ENCODE measurements at regions not wholly inside any gene's neighbourhood (a gene's known extent, or its start where the extent isn't known, plus 50 kb on each side); places are given as distances from the start of the nearest gene placed in this dataset.

GRCh38 chr5:167987490-167988280 is 303.8 kb upstream of the WWC1 start:
- no peak for DNase-seq (ENCODE audit: low read depth)

DNA sequence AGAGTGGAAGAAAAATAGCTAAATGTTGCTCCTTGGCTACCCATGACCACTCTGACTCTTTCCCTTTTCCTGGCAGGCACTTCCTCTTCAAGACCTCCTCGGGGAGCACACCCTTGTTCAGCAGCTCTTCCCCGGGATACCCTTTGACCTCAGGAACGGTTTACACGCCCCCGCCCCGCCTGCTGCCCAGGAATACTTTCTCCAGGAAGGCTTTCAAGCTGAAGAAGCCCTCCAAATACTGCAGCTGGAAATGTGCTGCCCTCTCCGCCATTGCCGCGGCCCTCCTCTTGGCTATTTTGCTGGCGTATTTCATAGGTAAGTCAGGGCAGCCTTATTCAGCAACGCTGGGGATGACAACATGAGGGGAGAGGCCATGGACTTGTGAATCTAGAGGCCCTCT is 298.6 kb upstream of the WWC1 start:
- no peak for DNase-seq (ENCODE audit: low read depth)

GRCh38 chr5:167993771-167994170 is 297.7 kb upstream of the WWC1 start:
- no peak for DNase-seq (ENCODE audit: low read depth)

DNA sequence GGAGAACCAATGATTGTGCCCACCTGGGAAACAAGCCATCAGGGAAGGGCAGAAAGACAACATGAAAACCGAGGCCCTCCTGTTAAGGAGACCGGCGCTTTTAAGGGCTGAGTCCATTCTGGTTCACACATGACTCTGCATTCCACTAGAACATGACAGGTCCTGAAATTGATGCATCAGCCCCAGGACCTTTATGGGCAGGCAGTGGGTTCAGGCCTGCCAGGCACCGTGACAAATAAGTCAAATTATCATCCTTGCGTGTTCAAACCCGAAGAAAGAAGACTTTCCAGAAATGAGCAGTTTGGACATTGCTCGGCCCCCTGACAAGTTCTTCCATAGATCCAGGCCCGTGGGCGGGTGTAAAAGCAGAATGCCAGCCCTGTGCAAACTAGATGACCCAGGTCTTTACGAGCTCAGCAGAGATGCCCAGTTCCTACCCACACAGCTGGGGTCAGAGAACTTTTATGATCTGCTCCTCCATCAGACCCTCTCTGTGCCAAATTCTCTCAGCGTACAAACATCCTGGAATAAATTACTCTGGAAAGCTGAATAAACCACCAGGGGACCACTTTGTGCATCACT is 295.5 kb upstream of the WWC1 start:
- DNase-seq (ENCODE audit: low read depth) = no peak

DNA sequence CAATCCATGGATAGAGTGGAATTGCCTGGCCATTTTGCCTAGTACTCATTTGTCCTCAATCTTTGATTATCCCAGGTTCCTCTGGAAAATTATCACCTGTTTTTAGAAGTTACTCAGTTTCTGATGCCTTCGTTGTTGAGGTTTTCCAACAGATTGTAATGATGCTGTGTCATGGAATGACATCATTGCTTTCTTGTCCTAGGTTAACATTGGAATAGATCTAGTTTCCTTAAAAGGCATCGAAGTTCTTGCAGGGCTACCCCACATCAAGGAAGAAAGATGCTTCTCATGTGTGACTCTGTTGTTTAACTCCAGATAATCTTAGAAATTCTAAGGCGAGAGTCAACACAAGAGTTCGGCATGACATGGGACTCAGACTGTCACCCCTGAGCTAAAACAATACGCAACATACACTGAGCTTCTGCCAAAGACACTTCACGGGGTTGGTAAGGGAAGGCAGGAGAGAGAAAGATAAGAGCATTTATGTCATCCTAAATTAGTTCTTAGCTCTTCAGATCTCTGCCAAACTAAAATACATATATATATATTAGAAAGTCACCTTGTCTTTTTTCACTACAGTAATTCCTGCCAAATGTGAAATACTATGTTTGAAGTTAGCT is 293.2 kb upstream of the WWC1 start:
- no peak for DNase-seq (ENCODE audit: low read depth)

- no peak for DNase-seq (ENCODE audit: low read depth)
Observed at GRCh38 chr5:167999182-167999581, 292.3 kb upstream of the WWC1 start.

DNA sequence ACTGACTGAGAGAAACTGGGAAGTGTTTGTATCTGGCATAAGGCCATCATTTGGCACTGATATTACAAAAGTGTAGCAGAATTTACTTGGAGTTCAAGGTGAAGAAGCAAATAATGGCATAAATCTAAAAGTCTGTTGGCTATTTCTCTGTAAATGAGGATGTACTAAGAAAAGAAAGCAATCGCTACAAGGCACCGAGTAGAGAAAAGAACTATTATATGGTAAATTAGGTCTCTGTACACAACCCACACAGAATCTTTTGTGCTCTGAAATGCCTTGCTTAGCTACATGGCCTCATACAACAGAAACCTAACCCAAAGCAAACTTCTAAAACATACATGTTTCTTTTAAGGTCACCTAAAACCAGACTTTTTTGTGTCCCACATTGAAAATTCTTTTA is 290.1 kb upstream of the WWC1 start:
- no peak for DNase-seq (ENCODE audit: low read depth)

DNA sequence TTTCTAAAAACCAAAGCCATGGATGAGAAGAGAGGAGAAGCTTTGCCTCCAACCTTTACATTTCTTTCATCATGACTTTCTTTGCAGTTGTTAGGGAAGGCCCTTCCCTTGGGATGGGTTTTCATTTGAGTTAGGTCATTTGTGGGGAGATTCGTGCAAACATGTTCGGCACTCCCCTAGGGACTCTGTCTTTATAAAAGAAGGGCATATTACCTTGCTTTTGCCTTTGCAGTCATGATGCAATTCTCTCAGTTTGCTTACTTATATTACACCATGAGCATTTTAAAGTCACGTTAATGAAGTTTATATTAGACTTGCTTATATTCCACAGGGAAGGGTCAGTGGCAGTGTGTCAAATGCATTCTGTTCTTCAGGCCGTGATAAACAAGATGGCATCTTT is 289.3 kb upstream of the WWC1 start:
- DNase-seq (ENCODE audit: low read depth) = no peak

GRCh38 chr5:168005093-168005492 is 286.4 kb upstream of the WWC1 start:
- no peak for DNase-seq (ENCODE audit: low read depth)

DNA sequence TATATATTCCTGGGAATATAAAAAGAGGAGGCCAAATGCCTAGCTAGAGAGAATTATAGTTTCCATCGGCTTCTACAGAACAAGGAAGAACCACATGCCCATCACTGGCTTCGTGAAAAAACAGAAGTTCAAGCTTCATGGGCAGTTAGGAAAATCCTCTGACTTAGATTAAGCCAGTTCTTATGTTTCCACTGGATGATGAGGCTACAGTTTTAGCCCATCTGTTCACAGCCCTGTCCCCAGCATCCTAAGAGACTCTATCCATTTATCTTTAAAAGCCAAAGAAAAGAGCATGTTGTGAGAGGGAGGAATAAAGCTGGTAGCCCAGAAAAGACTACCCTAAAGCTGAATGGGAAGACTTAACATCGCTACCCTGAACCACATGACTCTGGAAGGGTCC is 285.5 kb upstream of the WWC1 start:
- DNase-seq (ENCODE audit: low read depth) = no peak

GRCh38 chr5:168006456-168007130 is 284.9 kb upstream of the WWC1 start:
- DNase-seq (ENCODE audit: low read depth) = no peak

DNA sequence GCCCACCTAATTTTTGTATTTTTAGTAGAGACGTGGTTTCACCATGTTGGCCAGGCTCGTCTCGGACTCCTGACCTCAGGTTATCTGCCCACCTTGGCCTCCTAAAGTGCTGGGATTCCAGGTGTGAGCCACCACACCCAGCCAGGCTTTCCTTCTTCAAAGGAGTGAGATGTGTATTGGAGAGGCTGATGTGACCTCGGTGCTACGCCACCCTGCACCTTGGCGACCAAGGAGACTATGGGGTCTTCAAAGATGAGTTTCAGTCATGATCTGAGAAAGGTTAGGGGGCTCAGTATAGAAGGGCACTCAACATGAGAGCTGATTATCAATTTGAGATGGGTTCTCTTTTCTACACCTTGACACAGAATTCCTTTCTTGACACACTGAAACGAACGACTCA is 284.2 kb upstream of the WWC1 start:
- no peak for DNase-seq (ENCODE audit: low read depth)

GRCh38 chr5:168008555-168008954 is 282.9 kb upstream of the WWC1 start:
- no peak for DNase-seq (ENCODE audit: low read depth)

DNA sequence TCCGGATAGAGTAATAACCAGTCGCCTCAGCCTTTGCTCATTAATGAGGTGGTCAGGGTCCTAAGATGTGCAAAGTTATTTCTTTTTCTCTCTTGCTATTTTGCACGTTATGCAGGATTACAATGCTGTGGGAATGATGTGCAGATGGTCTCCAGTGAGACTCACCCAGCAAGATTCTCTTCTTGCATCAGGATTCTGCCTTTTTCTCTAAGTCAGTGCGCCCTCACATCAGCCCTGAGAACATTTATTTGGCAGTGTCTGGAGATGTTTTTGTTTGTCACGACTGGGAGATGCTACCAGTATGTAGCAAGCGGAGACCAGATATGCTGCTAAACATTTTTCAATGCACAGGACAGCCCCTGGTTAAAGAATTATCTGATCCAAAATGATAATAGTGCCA is 280.3 kb upstream of the WWC1 start:
- peak; percentile 53 for DNase-seq (ENCODE audit: low read depth)

DNA sequence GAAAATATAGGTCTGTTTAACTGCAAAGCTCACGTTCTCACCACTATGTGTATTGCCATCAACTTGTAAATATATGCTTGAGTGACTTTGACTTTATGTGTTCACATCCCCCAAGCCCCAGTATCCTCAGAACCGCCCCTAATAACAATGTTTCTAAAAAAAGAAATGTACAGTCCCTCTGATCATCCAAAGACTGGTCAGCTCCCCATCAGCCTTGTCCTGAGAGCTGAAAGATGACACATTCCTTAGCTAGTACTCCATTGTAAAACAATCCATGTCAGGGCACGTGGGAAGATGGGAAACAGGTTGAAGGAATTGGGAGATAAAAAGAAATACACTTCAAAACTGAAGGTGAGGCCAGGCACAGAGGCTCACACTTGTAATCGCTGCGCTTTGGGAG is 279.4 kb upstream of the WWC1 start:
- no peak for DNase-seq (ENCODE audit: low read depth)

DNA sequence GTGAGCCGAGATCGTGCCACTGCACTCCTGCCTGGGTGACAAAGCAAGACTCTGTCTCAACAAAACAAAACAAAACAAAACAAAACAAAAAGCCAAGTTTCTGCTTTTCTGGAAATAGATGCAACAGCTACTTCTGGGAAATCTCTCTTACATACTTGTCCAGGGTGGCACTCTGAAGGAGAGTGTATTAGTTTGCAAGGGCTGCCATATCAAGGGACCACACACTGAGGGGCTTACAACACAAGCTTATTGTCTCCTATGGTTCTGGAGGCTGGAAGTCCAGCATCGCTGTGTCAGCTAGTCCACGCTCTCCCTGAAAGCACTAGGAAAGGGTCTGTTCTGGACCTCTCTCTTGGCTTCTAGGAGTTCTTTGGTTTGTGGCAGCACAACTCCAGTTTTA is 277.9 kb upstream of the WWC1 start:
- no peak for DNase-seq (ENCODE audit: low read depth)

- no peak for DNase-seq (ENCODE audit: low read depth)
Observed at GRCh38 chr5:168014433-168015123, 276.9 kb upstream of the WWC1 start.

DNA sequence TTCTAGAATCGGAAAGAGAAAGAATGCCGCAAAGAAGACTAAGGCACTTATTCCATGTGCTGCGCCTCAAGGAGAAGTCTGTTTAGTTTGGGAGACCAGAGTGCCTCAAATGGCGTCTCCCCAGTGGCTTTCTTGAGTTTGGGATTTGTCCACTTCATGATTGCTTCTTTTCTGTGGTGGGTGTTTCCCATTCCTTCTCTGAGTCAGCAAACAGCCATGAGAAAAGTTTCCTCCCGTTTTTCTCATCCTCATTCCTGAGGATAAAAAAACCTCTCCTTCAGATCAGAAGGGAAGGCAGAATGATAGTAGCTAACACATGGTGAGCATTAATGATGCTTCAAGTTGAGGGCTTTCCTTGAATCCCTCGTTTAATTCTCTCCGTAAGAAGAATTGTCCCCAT is 275.9 kb upstream of the WWC1 start:
- DNase-seq (ENCODE audit: low read depth) = peak; percentile 72

DNA sequence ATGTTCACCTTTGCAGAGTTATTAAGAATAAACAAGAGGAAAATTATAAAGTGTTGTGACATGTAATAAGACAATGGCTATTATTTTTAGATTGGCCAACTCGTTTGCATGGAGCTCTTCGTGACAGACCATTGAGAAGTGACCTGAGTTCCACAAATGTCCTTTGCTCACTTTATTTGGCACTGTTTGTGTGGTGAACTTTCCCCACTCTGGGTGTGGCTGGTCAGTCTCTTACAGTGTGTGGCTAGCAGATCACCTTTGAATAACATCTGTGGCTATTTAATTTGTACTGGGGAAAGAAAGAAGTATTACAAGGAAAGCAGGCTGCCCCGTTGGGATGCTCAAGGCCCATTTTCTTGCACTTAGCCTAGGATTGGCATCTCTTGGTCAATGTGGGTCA is 274.1 kb upstream of the WWC1 start:
- no peak for DNase-seq (ENCODE audit: low read depth)

GRCh38 chr5:168019143-168019542 is 272.3 kb upstream of the WWC1 start:
- no peak for DNase-seq (ENCODE audit: low read depth)

- DNase-seq (ENCODE audit: low read depth) = no peak
Observed at GRCh38 chr5:168020542-168021294, 270.7 kb upstream of the WWC1 start.

Data from GM04504 (cell line).